ENCODE measurements at regions not wholly inside any gene's neighbourhood (a gene's known extent, or its start where the extent isn't known, plus 50 kb on each side); places are given as distances from the start of the nearest gene placed in this dataset.

GRCh38 chr3:30372837-30373236 is 233.6 kb upstream of the TGFBR2 start:
- DNase-seq = no peak

GRCh38 chr3:30384546-30385072 is 221.8 kb upstream of the TGFBR2 start:
- DNase-seq = no peak

- no peak for DNase-seq
Observed at GRCh38 chr3:30393079-30393478, 213.3 kb upstream of the TGFBR2 start.

GRCh38 chr3:30397030-30397429 is 209.4 kb upstream of the TGFBR2 start:
- DNase-seq = no peak

- DNase-seq = no peak
Observed at GRCh38 chr3:30399394-30400181, 206.8 kb upstream of the TGFBR2 start.

GRCh38 chr3:30400926-30401325 is 205.5 kb upstream of the TGFBR2 start:
- DNase-seq = no peak

- no peak for DNase-seq
Observed at GRCh38 chr3:30401971-30402370, 204.4 kb upstream of the TGFBR2 start.

- no peak for DNase-seq
Observed at GRCh38 chr3:30407651-30408050, 198.8 kb upstream of the TGFBR2 start.

- no peak for DNase-seq
Observed at GRCh38 chr3:30408105-30408557, 198.3 kb upstream of the TGFBR2 start.

- no peak for DNase-seq
Observed at GRCh38 chr3:30418443-30418842, 188.0 kb upstream of the TGFBR2 start.

- no peak for DNase-seq
Observed at GRCh38 chr3:30421266-30421665, 185.1 kb upstream of the TGFBR2 start.

- no peak for DNase-seq
Observed at GRCh38 chr3:30426293-30426993, 180.0 kb upstream of the TGFBR2 start.

- no peak for DNase-seq
Observed at GRCh38 chr3:30428251-30428650, 178.2 kb upstream of the TGFBR2 start.

- peak; percentile 2 for DNase-seq
Observed at GRCh38 chr3:30435861-30436331, 170.5 kb upstream of the TGFBR2 start.

GRCh38 chr3:30437171-30437601 is 169.2 kb upstream of the TGFBR2 start:
- DNase-seq = no peak

GRCh38 chr3:30438126-30438525 is 168.3 kb upstream of the TGFBR2 start:
- no peak for DNase-seq

GRCh38 chr3:30439451-30440053 is 166.8 kb upstream of the TGFBR2 start:
- DNase-seq = no peak

GRCh38 chr3:30440147-30440604 is 166.2 kb upstream of the TGFBR2 start:
- no peak for DNase-seq

GRCh38 chr3:30440880-30441279 is 165.5 kb upstream of the TGFBR2 start:
- no peak for DNase-seq

GRCh38 chr3:30443756-30444673 is 162.4 kb upstream of the TGFBR2 start:
- no peak for DNase-seq

- DNase-seq = no peak
Observed at GRCh38 chr3:30448450-30449289, 157.7 kb upstream of the TGFBR2 start.

Data from activated CD4-positive, alpha-beta T cell treated with anti-CD3 and anti-CD28 coated beads, Interleukin-2, Interleukin-6, amounts not matched to agents 100 ng/mL and 50 ng/mL, durations not matched to agents 16 hours and 8 hours (primary cell).